ENCODE measurements at regions not wholly inside any gene's neighbourhood (a gene's known extent, or its start where the extent isn't known, plus 50 kb on each side); places are given as distances from the start of the nearest gene placed in this dataset.
"Not testable (repeated sequence)": the region's sequence is repeated elsewhere in the genome, so short reads cannot be mapped to it uniquely, and the experiment has no call there.

DNA sequence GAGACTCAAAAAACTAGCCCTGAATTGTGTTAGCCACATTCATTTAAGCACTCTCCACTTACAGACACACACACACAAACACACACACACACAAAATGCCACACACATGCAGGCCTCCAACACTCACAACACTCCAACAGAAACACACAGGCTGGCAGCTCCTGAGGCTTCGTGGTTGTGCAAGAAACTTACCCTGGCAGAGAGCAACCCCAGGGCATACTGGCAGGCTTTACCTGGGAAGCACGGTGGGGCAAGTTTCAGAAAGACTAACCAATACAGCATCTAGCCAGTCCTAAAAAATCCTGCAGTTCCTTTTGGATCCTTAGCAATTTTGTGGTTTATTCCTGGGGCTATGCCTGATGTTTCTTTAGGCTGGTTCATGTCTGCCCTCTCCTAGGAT, 146.2 kb downstream of the TSPY2 start:
- H3K27ac ChIP-seq (ENCODE audit: low read depth, low read length); H3K4me2 ChIP-seq (ENCODE audit: low read length); H3K18ac ChIP-seq (ENCODE audit: low read length); H3K79me2 ChIP-seq (ENCODE audit: control insufficient read depth, insufficient read depth, low read length); H3K23ac ChIP-seq (ENCODE audit: low read length); DNase-seq; H3K9ac ChIP-seq (ENCODE audit: low read length); H2BK15ac ChIP-seq (replicated peaks; ENCODE audit: low read depth); H3K56ac ChIP-seq (ENCODE audit: low read length); H4K8ac ChIP-seq (ENCODE audit: low read depth, low read length); H3K4ac ChIP-seq (ENCODE audit: low read depth, low read length); H2BK120ac ChIP-seq (ENCODE audit: low read depth, low read length); H3K79me1 ChIP-seq (ENCODE audit: low read length); H3K36me3 ChIP-seq (ENCODE audit: control insufficient read depth, insufficient read depth, low read length); H4K5ac ChIP-seq (ENCODE audit: low read length); H3K4me3 ChIP-seq (ENCODE audit: low read length); H3K4me1 ChIP-seq (ENCODE audit: control insufficient read depth, low read depth, low read length); H2BK5ac ChIP-seq (ENCODE audit: low read length); H3K27me3 ChIP-seq (ENCODE audit: insufficient read depth, low read length, poor library complexity); H2AK5ac ChIP-seq (ENCODE audit: low read length): not testable (repeated sequence)
- WGBS (ENCODE audit: extremely low coverage, insufficient coverage, low lambda C conversion rate), result no CpG with 5 or more reads among the region's 2 CpGs

- H3K56ac ChIP-seq (ENCODE audit: low read length); H2AK5ac ChIP-seq (ENCODE audit: low read length); H3K4me2 ChIP-seq (ENCODE audit: low read length); H2BK15ac ChIP-seq (replicated peaks; ENCODE audit: low read depth); H3K23ac ChIP-seq (ENCODE audit: low read length); H3K27ac ChIP-seq (ENCODE audit: low read depth, low read length); H3K27me3 ChIP-seq (ENCODE audit: insufficient read depth, low read length, poor library complexity); H4K8ac ChIP-seq (ENCODE audit: low read depth, low read length); H3K18ac ChIP-seq (ENCODE audit: low read length); H4K5ac ChIP-seq (ENCODE audit: low read length); H2BK120ac ChIP-seq (ENCODE audit: low read depth, low read length); H3K79me1 ChIP-seq (ENCODE audit: low read length); H2BK5ac ChIP-seq (ENCODE audit: low read length); H3K4me1 ChIP-seq (ENCODE audit: control insufficient read depth, low read depth, low read length); H3K36me3 ChIP-seq (ENCODE audit: control insufficient read depth, insufficient read depth, low read length); H3K4me3 ChIP-seq (ENCODE audit: low read length); H3K4ac ChIP-seq (ENCODE audit: low read depth, low read length); H3K79me2 ChIP-seq (ENCODE audit: control insufficient read depth, insufficient read depth, low read length); H3K9ac ChIP-seq (ENCODE audit: low read length); DNase-seq: not testable (repeated sequence)
- WGBS (ENCODE audit: extremely low coverage, insufficient coverage, low lambda C conversion rate), result no CpG with 5 or more reads among the region's 4 CpGs
Measured at GRCh38 chrY:6393242-6393641, 147.2 kb downstream of the TSPY2 start.

DNA sequence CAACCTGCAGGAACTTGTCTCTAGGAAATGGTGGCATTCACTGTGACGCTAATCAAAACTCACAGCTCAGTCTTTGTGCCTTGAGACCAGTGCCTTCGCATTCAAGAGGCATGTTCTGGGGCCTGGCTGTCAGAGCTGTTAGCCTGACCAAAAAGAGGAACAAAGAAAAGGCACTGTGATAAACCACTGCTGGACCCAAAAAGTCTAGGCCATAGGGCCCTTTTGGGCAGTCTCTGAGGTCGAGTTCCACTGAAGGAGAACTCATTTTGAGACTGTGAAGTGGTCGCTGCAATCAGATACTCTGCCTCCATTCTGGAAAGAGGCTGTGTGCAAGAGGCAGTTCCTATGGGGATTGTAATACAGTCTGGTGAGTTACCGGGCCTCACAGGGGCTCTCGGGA, 149.0 kb downstream of the TSPY2 start:
- H3K23ac ChIP-seq (ENCODE audit: low read length); H2AK5ac ChIP-seq (ENCODE audit: low read length): not testable (repeated sequence)
- no CpG with 5 or more reads among the region's 6 CpGs for WGBS (ENCODE audit: extremely low coverage, insufficient coverage, low lambda C conversion rate)

DNA sequence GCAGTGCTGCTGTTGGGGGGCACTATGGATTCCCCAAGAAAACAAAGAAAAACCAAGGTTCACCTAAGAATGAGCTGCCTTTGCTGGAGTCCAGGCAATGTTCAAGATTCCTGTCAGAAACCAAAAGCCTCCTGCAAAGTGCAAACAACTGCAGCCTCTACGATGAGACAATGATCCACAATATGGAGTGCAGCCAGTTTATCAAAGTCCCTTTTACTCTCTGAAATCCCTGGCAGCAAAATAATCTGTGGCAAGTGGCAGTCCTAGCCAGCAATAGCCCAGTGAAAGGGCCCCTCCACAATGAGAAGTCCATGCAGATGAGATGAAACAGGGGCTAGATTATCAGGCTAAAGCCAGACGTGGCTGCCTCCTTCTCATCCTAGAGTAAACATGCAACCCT, 155.8 kb downstream of the TSPY2 start:
- H3K56ac ChIP-seq (ENCODE audit: low read length); H2BK5ac ChIP-seq (ENCODE audit: low read length); H3K18ac ChIP-seq (ENCODE audit: low read length); H3K9ac ChIP-seq (ENCODE audit: low read length); H3K4ac ChIP-seq (ENCODE audit: low read depth, low read length); H3K79me2 ChIP-seq (ENCODE audit: control insufficient read depth, insufficient read depth, low read length); H3K79me1 ChIP-seq (ENCODE audit: low read length); H2BK15ac ChIP-seq (replicated peaks; ENCODE audit: low read depth); H3K4me3 ChIP-seq (ENCODE audit: low read length); H4K5ac ChIP-seq (ENCODE audit: low read length); H3K4me2 ChIP-seq (ENCODE audit: low read length); H2BK120ac ChIP-seq (ENCODE audit: low read depth, low read length); H4K8ac ChIP-seq (ENCODE audit: low read depth, low read length); H3K36me3 ChIP-seq (ENCODE audit: control insufficient read depth, insufficient read depth, low read length); H2AK5ac ChIP-seq (ENCODE audit: low read length); H3K27me3 ChIP-seq (ENCODE audit: insufficient read depth, low read length, poor library complexity); H3K27ac ChIP-seq (ENCODE audit: low read depth, low read length); DNase-seq; H3K23ac ChIP-seq (ENCODE audit: low read length); H3K4me1 ChIP-seq (ENCODE audit: control insufficient read depth, low read depth, low read length): not testable (repeated sequence)
- no CpG with 5 or more reads among the region's 2 CpGs for WGBS (ENCODE audit: extremely low coverage, insufficient coverage, low lambda C conversion rate)

More for the DNA sequence above, 149.0 kb downstream of the TSPY2 start:
- not testable (repeated sequence) for H3K4me1 ChIP-seq (ENCODE audit: control insufficient read depth, low read depth, low read length); H3K56ac ChIP-seq (ENCODE audit: low read length); H3K9ac ChIP-seq (ENCODE audit: low read length); H3K36me3 ChIP-seq (ENCODE audit: control insufficient read depth, insufficient read depth, low read length); H3K18ac ChIP-seq (ENCODE audit: low read length); H3K79me2 ChIP-seq (ENCODE audit: control insufficient read depth, insufficient read depth, low read length); H3K4me3 ChIP-seq (ENCODE audit: low read length); H3K79me1 ChIP-seq (ENCODE audit: low read length); H3K4ac ChIP-seq (ENCODE audit: low read depth, low read length); H4K5ac ChIP-seq (ENCODE audit: low read length); H3K27me3 ChIP-seq (ENCODE audit: insufficient read depth, low read length, poor library complexity); H2BK120ac ChIP-seq (ENCODE audit: low read depth, low read length); DNase-seq; H4K8ac ChIP-seq (ENCODE audit: low read depth, low read length); H3K4me2 ChIP-seq (ENCODE audit: low read length); H2BK15ac ChIP-seq (replicated peaks; ENCODE audit: low read depth); H3K27ac ChIP-seq (ENCODE audit: low read depth, low read length); H2BK5ac ChIP-seq (ENCODE audit: low read length)

DNA sequence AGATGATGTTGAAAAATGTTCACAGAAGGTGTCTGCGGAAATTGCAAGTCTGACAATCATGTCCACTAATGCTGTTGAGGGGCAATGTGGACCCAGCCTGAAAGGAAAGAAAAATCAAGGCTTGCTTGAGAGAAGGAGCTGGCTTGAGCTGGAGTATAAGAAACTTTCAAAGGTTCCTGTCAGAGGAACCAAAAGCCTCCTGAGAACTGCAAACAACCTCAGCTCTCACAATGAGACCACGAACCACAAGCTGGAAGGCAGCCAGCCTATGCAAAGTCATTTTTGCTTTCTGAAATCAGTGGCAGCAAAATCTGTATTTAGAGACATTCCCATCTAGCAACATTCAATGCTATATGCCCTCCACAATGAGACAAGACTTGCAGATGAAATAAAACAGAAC, 160.8 kb downstream of the TSPY2 start:
- H2BK5ac ChIP-seq (ENCODE audit: low read length); H3K4me2 ChIP-seq (ENCODE audit: low read length); H3K79me1 ChIP-seq (ENCODE audit: low read length); H3K79me2 ChIP-seq (ENCODE audit: control insufficient read depth, insufficient read depth, low read length); H2BK120ac ChIP-seq (ENCODE audit: low read depth, low read length); H3K4ac ChIP-seq (ENCODE audit: low read depth, low read length); H4K5ac ChIP-seq (ENCODE audit: low read length); H3K4me1 ChIP-seq (ENCODE audit: control insufficient read depth, low read depth, low read length); H3K36me3 ChIP-seq (ENCODE audit: control insufficient read depth, insufficient read depth, low read length); H3K23ac ChIP-seq (ENCODE audit: low read length); H3K18ac ChIP-seq (ENCODE audit: low read length); H4K8ac ChIP-seq (ENCODE audit: low read depth, low read length); H3K4me3 ChIP-seq (ENCODE audit: low read length); H3K56ac ChIP-seq (ENCODE audit: low read length); H3K27ac ChIP-seq (ENCODE audit: low read depth, low read length); H3K27me3 ChIP-seq (ENCODE audit: insufficient read depth, low read length, poor library complexity); H3K9ac ChIP-seq (ENCODE audit: low read length); H2BK15ac ChIP-seq (replicated peaks; ENCODE audit: low read depth); H2AK5ac ChIP-seq (ENCODE audit: low read length); DNase-seq: not testable (repeated sequence)
- WGBS (ENCODE audit: extremely low coverage, insufficient coverage, low lambda C conversion rate), result no CpG with 5 or more reads among the region's 2 CpGs

- not testable (repeated sequence) for H3K56ac ChIP-seq (ENCODE audit: low read length); H3K36me3 ChIP-seq (ENCODE audit: control insufficient read depth, insufficient read depth, low read length); H3K9ac ChIP-seq (ENCODE audit: low read length); H3K4me1 ChIP-seq (ENCODE audit: control insufficient read depth, low read depth, low read length); H2AK5ac ChIP-seq (ENCODE audit: low read length); DNase-seq; H3K23ac ChIP-seq (ENCODE audit: low read length); H3K27ac ChIP-seq (ENCODE audit: low read depth, low read length); H4K5ac ChIP-seq (ENCODE audit: low read length); H4K8ac ChIP-seq (ENCODE audit: low read depth, low read length); H2BK5ac ChIP-seq (ENCODE audit: low read length); H3K79me2 ChIP-seq (ENCODE audit: control insufficient read depth, insufficient read depth, low read length); H3K79me1 ChIP-seq (ENCODE audit: low read length); H3K4me2 ChIP-seq (ENCODE audit: low read length); H3K4me3 ChIP-seq (ENCODE audit: low read length); H3K27me3 ChIP-seq (ENCODE audit: insufficient read depth, low read length, poor library complexity); H3K18ac ChIP-seq (ENCODE audit: low read length); H2BK120ac ChIP-seq (ENCODE audit: low read depth, low read length); H3K4ac ChIP-seq (ENCODE audit: low read depth, low read length); H2BK15ac ChIP-seq (replicated peaks; ENCODE audit: low read depth)
- WGBS (ENCODE audit: extremely low coverage, insufficient coverage, low lambda C conversion rate), result no CpG with 5 or more reads among the region's 3 CpGs
Measured at GRCh38 chrY:6419171-6419570, 173.1 kb downstream of the TSPY2 start.

Measured in mesendoderm (in vitro differentiated cells).